Ishikawa (cell line): ENCODE measurements at regions not wholly inside any gene's neighbourhood (a gene's known extent, or its start where the extent isn't known, plus 50 kb on each side); places are given as distances from the start of the nearest gene placed in this dataset.

Experiments
- CEBPB ChIP-seq: IDR thresholded peaks from 2 replicates; pipeline ENCODE4 v1.6.1; 2012
- CREB1 ChIP-seq: IDR thresholded peaks from 2 replicates; pipeline ENCODE4 v1.6.1; 2012; ENCODE audit warnings: low read depth
- EGR1 ChIP-seq: IDR thresholded peaks from 2 replicates; pipeline ENCODE4 v1.6.1; 2012
- EP300 ChIP-seq: IDR thresholded peaks from 2 replicates; pipeline ENCODE4 v1.6.1; 2012; ENCODE audit warnings: borderline replicate concordance
- MAX ChIP-seq: IDR thresholded peaks from 2 replicates; pipeline ENCODE4 v1.6.1; 2012
- RAD21 ChIP-seq: IDR thresholded peaks from 2 replicates; pipeline ENCODE4 v1.6.1; 2012; ENCODE audit warnings: low read depth
- TAF1 ChIP-seq: IDR thresholded peaks from 2 replicates; pipeline ENCODE4 v1.6.1; 2012; ENCODE audit warnings: low read depth, mild to moderate bottlenecking
- TEAD4 ChIP-seq: IDR thresholded peaks from 2 replicates; pipeline ENCODE4 v1.6.1; 2012
- YY1 ChIP-seq: IDR thresholded peaks from 2 replicates; pipeline ENCODE4 v1.6.1; 2012; ENCODE audit warnings: low read depth
- ZBTB7A ChIP-seq: IDR thresholded peaks from 2 replicates; pipeline ENCODE4 v1.6.1; 2012; ENCODE audit warnings: low read depth
- TF ChIP-seq, protein P1 (sequence below): IDR thresholded peaks from 2 replicates; pipeline ENCODE4 v1.6.1; 2012
- TF ChIP-seq, protein P2 (sequence below): IDR thresholded peaks from 2 replicates; pipeline ENCODE4 v1.6.1; 2012; ENCODE audit warnings: low read depth, mild to moderate bottlenecking

DNA sequence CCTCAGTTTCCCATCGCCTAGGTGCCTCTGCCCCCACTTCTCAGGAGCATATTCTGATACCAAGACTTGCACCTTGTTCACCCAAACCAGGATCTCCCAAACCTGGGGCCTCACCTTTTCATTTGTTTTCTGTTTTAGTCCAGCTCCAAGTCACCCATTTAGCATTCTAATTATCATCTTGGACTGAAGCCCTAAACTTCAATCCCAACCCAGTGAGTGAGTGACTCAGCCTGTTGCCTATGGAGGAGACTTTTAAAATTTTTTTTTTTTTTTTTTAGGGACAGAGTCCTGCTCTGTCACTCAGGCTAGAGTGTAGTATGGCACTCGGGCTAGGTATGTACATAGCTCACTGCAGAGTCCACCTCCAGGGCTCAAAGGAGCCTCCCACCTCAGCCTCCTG, 378.9 kb upstream of the AUTS2 start:
- no peak for TF ChIP-seq RAD21
- TF ChIP-seq TAF1: no peak
- TF ChIP-seq, protein P1, sequence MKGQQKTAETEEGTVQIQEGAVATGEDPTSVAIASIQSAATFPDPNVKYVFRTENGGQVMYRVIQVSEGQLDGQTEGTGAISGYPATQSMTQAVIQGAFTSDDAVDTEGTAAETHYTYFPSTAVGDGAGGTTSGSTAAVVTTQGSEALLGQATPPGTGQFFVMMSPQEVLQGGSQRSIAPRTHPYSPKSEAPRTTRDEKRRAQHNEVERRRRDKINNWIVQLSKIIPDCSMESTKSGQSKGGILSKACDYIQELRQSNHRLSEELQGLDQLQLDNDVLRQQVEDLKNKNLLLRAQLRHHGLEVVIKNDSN: no peak
- TF ChIP-seq CREB1: no peak
- TF ChIP-seq EGR1: no peak
- no peak for TF ChIP-seq EP300
- TF ChIP-seq TEAD4: no peak
- no peak for TF ChIP-seq MAX
- TF ChIP-seq, protein P2, sequence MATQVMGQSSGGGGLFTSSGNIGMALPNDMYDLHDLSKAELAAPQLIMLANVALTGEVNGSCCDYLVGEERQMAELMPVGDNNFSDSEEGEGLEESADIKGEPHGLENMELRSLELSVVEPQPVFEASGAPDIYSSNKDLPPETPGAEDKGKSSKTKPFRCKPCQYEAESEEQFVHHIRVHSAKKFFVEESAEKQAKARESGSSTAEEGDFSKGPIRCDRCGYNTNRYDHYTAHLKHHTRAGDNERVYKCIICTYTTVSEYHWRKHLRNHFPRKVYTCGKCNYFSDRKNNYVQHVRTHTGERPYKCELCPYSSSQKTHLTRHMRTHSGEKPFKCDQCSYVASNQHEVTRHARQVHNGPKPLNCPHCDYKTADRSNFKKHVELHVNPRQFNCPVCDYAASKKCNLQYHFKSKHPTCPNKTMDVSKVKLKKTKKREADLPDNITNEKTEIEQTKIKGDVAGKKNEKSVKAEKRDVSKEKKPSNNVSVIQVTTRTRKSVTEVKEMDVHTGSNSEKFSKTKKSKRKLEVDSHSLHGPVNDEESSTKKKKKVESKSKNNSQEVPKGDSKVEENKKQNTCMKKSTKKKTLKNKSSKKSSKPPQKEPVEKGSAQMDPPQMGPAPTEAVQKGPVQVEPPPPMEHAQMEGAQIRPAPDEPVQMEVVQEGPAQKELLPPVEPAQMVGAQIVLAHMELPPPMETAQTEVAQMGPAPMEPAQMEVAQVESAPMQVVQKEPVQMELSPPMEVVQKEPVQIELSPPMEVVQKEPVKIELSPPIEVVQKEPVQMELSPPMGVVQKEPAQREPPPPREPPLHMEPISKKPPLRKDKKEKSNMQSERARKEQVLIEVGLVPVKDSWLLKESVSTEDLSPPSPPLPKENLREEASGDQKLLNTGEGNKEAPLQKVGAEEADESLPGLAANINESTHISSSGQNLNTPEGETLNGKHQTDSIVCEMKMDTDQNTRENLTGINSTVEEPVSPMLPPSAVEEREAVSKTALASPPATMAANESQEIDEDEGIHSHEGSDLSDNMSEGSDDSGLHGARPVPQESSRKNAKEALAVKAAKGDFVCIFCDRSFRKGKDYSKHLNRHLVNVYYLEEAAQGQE: no peak
- TF ChIP-seq CEBPB: no peak
- no peak for TF ChIP-seq YY1
- TF ChIP-seq ZBTB7A: no peak
